ENCODE measurements at regions not wholly inside any gene's neighbourhood (a gene's known extent, or its start where the extent isn't known, plus 50 kb on each side); places are given as distances from the start of the nearest gene placed in this dataset.

DNA sequence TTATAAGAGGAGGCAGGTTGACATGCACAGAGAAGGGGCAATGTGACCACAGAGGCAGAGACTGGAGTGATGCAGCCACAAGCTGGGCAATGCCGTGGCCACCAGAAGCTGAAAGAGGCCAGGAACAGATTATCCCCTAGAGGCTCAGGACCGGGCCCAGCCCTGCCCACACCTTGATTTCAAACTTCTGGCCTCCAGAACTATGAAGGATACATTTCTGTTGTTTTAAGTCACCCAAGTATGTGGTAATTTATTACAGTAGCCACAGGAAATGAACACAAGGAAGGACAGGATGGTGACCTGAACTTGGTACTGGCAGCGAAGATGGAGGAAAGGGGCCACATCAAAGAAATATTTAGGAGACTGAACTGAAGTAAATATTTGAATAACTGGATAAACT, 66.8 kb upstream of the RIOK3 start:
- H3K4me3 ChIP-seq (ENCODE audit: low read length), result no peak overlapping the region
- H3K27ac ChIP-seq (ENCODE audit: low read depth in 1 of 2, low read length in 2 of 2), result no peak overlapping the region
- Mint-ChIP-seq H3K27ac (no peak overlapping the region), H3K4me3 (no peak overlapping the region), H3K4me1 (ENCODE audit: low read depth) (peaks cover 22% of the 10 kb centered on the region), H3K9me3 (no peaks in the 10 kb centered on the region), H3K36me3 (ENCODE audit: low read depth) (no peaks in the 10 kb centered on the region), H3K27me3 (no peaks in the 10 kb centered on the region)
- H3K9me3 ChIP-seq (ENCODE audit: control insufficient read depth in 1 of 2, insufficient read depth in 1 of 2, low read length in 2 of 2), result no peaks in the 10 kb centered on the region
- ChIA-PET POLR2A (no interaction called here), CTCF (no interaction called here)
- intact Hi-C loops (cut with DNase I, micrococcal nuclease), result no loop called here
- ATAC-seq (ENCODE audit: poor library complexity), result no peak
- H3K27me3 ChIP-seq (ENCODE audit: control insufficient read depth in 1 of 2, insufficient read depth in 2 of 2, low read length in 2 of 2), result no peaks in the 10 kb centered on the region
- no peak for TF ChIP-seq CTCF (IDR thresholded peaks at IDR 0.05)
- H3K36me3 ChIP-seq (ENCODE audit: insufficient read depth, low read length), result no peaks in the 10 kb centered on the region
- H3K4me1 ChIP-seq (ENCODE audit: insufficient read depth, low read length), result peaks cover 6% of the 10 kb centered on the region
- DNase-seq, result no peak

- ATAC-seq (ENCODE audit: poor library complexity) (no peak), DNase-seq (no peak)
- intact Hi-C loops (cut with DNase I, micrococcal nuclease), result no loop called here
- no peak overlapping the region for H3K4me3 Mint-ChIP-seq
- no peak overlapping the region for H3K27ac ChIP-seq (ENCODE audit: low read depth in 1 of 2, low read length in 2 of 2)
- no peaks in the 10 kb centered on the region for H3K36me3 Mint-ChIP-seq (ENCODE audit: low read depth)
- ChIA-PET POLR2A (no interaction called here), CTCF (no interaction called here)
- no peak overlapping the region for H3K4me3 ChIP-seq (ENCODE audit: low read length)
- H3K4me1 Mint-ChIP-seq (ENCODE audit: low read depth), result peaks cover 22% of the 10 kb centered on the region
- H3K36me3 ChIP-seq (ENCODE audit: insufficient read depth, low read length), result no peaks in the 10 kb centered on the region
- no peak for TF ChIP-seq CTCF (IDR thresholded peaks at IDR 0.05)
- no peaks in the 10 kb centered on the region for H3K9me3 ChIP-seq (ENCODE audit: control insufficient read depth in 1 of 2, insufficient read depth in 1 of 2, low read length in 2 of 2)
- H3K4me1 ChIP-seq (ENCODE audit: insufficient read depth, low read length), result peaks cover 6% of the 10 kb centered on the region
- no peaks in the 10 kb centered on the region for H3K9me3 Mint-ChIP-seq
- no peaks in the 10 kb centered on the region for H3K27me3 Mint-ChIP-seq
- no peak overlapping the region for H3K27ac Mint-ChIP-seq
- H3K27me3 ChIP-seq (ENCODE audit: control insufficient read depth in 1 of 2, insufficient read depth in 2 of 2, low read length in 2 of 2), result no peaks in the 10 kb centered on the region
These were observed 65.8 kb upstream of the RIOK3 start for GRCh38 chr18:23387265-23387664.

GRCh38 chr18:23388357-23388756, 64.7 kb upstream of the RIOK3 start:
- H3K4me1 ChIP-seq (ENCODE audit: insufficient read depth, low read length), result peaks cover 6% of the 10 kb centered on the region
- ATAC-seq (ENCODE audit: poor library complexity) (no peak), DNase-seq (no peak)
- H3K36me3 ChIP-seq (ENCODE audit: insufficient read depth, low read length), result no peaks in the 10 kb centered on the region
- CTCF ChIA-PET, result no interaction called here
- H3K36me3 Mint-ChIP-seq (ENCODE audit: low read depth), result no peaks in the 10 kb centered on the region
- intact Hi-C loops (cut with DNase I, micrococcal nuclease), result no loop called here
- H3K4me3 ChIP-seq (ENCODE audit: low read length), result no peak overlapping the region
- H3K9me3 ChIP-seq (ENCODE audit: control insufficient read depth in 1 of 2, insufficient read depth in 1 of 2, low read length in 2 of 2), result no peaks in the 10 kb centered on the region
- no peak overlapping the region for H3K4me3 Mint-ChIP-seq
- H3K27ac Mint-ChIP-seq, result no peak overlapping the region
- no peaks in the 10 kb centered on the region for H3K27me3 Mint-ChIP-seq
- POLR2A ChIA-PET, result no interaction called here
- no peaks in the 10 kb centered on the region for H3K27me3 ChIP-seq (ENCODE audit: control insufficient read depth in 1 of 2, insufficient read depth in 2 of 2, low read length in 2 of 2)
- no peak for TF ChIP-seq CTCF (IDR thresholded peaks at IDR 0.05)
- H3K4me1 Mint-ChIP-seq (ENCODE audit: low read depth), result peaks cover 18% of the 10 kb centered on the region
- no peak overlapping the region for H3K27ac ChIP-seq (ENCODE audit: low read depth in 1 of 2, low read length in 2 of 2)
- H3K9me3 Mint-ChIP-seq, result no peaks in the 10 kb centered on the region

Measured in CD4-positive, alpha-beta T cell (primary cell).